ENCODE measurements at regions not wholly inside any gene's neighbourhood (a gene's known extent, or its start where the extent isn't known, plus 50 kb on each side); places are given as distances from the start of the nearest gene placed in this dataset.

DNA sequence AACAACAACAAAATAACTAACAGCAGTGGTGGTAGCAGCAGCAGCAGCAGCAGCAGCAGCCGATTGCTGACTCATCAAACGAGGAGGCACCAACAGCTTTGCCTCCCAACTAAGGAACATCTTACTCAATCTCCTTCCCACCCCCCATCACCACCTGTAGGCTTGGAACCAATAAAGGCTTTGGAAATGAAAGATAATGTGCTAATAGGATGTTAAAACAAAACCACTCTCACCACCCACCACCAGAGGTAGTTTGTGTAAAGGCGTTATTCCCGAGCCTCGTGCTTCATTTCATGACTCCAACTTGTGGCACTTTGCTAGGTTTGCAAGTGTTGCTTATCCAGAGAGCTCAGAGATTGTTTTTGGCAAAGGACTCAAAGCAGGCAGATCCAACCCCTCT, 346.5 kb downstream of the CD83 start:
- TF ChIP-seq EZH2 (IDR thresholded peaks at IDR 0.05; ENCODE audit: insufficient read depth, low read length) = no peak
- TF ChIP-seq, protein P1, sequence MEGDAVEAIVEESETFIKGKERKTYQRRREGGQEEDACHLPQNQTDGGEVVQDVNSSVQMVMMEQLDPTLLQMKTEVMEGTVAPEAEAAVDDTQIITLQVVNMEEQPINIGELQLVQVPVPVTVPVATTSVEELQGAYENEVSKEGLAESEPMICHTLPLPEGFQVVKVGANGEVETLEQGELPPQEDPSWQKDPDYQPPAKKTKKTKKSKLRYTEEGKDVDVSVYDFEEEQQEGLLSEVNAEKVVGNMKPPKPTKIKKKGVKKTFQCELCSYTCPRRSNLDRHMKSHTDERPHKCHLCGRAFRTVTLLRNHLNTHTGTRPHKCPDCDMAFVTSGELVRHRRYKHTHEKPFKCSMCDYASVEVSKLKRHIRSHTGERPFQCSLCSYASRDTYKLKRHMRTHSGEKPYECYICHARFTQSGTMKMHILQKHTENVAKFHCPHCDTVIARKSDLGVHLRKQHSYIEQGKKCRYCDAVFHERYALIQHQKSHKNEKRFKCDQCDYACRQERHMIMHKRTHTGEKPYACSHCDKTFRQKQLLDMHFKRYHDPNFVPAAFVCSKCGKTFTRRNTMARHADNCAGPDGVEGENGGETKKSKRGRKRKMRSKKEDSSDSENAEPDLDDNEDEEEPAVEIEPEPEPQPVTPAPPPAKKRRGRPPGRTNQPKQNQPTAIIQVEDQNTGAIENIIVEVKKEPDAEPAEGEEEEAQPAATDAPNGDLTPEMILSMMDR (IDR thresholded peaks at IDR 0.05; ENCODE audit: insufficient read depth, low read depth, low read length) = no peak
